Ovary (tissue), 7 donors: ENCODE measurements at regions not wholly inside any gene's neighbourhood (a gene's known extent, or its start where the extent isn't known, plus 50 kb on each side); places are given as distances from the start of the nearest gene placed in this dataset. TPM values are rescaled to one million over a fixed set of nuclear protein-coding genes. Genes with fewer than 3 reads are reported as not detected.

Source experiments
- DNase-seq, 5 donors: peaks; one replicate each; pipeline ENCODE4 v3.0.0-alpha.2; 2019 to 2020
- H3K27ac ChIP-seq, 2 donors: fragments of 200-600 bp; one replicate each; pipeline versions ENCODE4 v1.5.1 to v1.8.0; 2019 to 2022
- H3K27me3 ChIP-seq: fragments of 200-600 bp; one replicate; pipeline ENCODE4 v1.8.0; 2022
- H3K36me3 ChIP-seq: fragments of 200-600 bp; sonication (generic); one replicate; pipeline ENCODE4 v1.5.1; 2019
- H3K4me1 ChIP-seq: one replicate; pipeline ENCODE4 v1.8.1; 2013; ENCODE audit warnings: mild to moderate bottlenecking, moderate library complexity; ENCODE audit not compliant: insufficient read depth
- H3K4me3 ChIP-seq: fragments of 200-600 bp; sonication (generic); one replicate; pipeline ENCODE4 v1.5.1; 2017
- H3K9me3 ChIP-seq, 2 donors: fragments of 200-600 bp in 1 of 2; sonication (generic) in 1 of 2; one replicate each; pipeline versions ENCODE4 v1.5.1 to v1.8.1; 2013 to 2019; ENCODE audit warnings: mild to moderate bottlenecking in 1 of 2, moderate library complexity in 1 of 2
- EP300 ChIP-seq: sonication (generic); formaldehyde crosslinking; IDR thresholded peaks from one replicate; pipeline ENCODE4 v1.6.1; 2017; ENCODE audit warnings: antibody characterized with exemption
- POLR2A ChIP-seq: fragments of 450-650 bp; IDR thresholded peaks from one replicate; pipeline ENCODE4 v1.6.1; 2017; ENCODE audit warnings: antibody characterized with exemption, mild to moderate bottlenecking, moderate library complexity
- WGBS, 3 donors: extraction: QIAGEN DNeasy Blood & Tissue Kit in 1 of 3; methylation state at CpG; one replicate each; pipeline versions ENCODE4 v1.1.5 to v1.1.7; 2013 to 2017; 5-methylcytosine and 5-hydroxymethylcytosine counted together
- intact Hi-C, 4 donors: fragments of 100-400 bp; cut with DNase I; formaldehyde crosslinking; loops; one replicate each; pipeline versions ENCODE4 v1.11.0 to v1.15.1; 2022 to 2023
- small RNA-seq: library from RNA; depleted of rRNA; stranded (forward); fragments of <200 nt; gene quantifications from one replicate; pipeline ENCODE3, GENCODE V24; 2016
- TF ChIP-seq, protein P1 (sequence below), 3 donors: fragments of 450-650 bp in 2 of 3; fragments of 200-600 bp in 1 of 3; IDR thresholded peaks; one replicate each; pipeline versions ENCODE4 v1.5.1 to v1.8.0; 2016 to 2022; ENCODE audit warnings: antibody characterized with exemption in 3 of 3, mild to moderate bottlenecking in 1 of 3
- donor health status: DM: no; HTN: no; CAD: no; lungs with moderate emphysema.
- donor health status: DM: no; HTN: no; CAD: no.
- donor health status: Bipolar disorder and iron deficiency.
- donor health status: DM: no; HTN: no; CAD: no.
- donor health status: DM: yes; HTN: yes; CAD: no.

DNA sequence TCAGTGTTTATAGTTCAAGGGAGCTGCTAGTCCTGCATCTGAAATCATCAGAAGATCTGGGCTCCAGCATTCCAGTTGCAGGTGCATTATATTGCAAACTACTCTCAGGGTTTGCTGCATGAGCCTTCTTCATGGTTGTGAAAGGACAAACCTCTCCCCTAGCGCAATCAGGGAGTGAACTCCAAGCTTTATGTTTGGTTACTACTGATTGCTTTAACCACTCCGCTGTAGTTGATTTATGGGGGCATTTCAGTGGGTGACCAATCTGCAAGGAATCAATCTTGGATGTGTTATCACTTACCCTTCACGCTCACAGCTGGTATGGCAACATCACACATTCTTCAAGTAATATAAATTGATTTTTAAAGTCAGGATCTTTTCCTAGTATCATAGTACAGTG lies 552.1 kb downstream of the SPOCK3 start:
- no peaks in the 10 kb centered on the region for H3K9me3 ChIP-seq
- intact Hi-C loops = no loop called here
- H3K27me3 ChIP-seq = no peaks in the 10 kb centered on the region

More for the DNA sequence above, 552.1 kb downstream of the SPOCK3 start:
- DNase-seq = no peak
- Histone ChIP-seq H3K27ac (no peak overlapping the region), H3K4me1 (no peaks in the 10 kb centered on the region), H3K36me3 (no peaks in the 10 kb centered on the region), H3K4me3 (no peak overlapping the region)
- 32 to 41% (median 41%) methylated on average over 3 of the region's 3 CpGs for WGBS, 3 donors
- no peak for TF ChIP-seq POLR2A
- TF ChIP-seq EP300 = no peak
- TF ChIP-seq, protein P1, sequence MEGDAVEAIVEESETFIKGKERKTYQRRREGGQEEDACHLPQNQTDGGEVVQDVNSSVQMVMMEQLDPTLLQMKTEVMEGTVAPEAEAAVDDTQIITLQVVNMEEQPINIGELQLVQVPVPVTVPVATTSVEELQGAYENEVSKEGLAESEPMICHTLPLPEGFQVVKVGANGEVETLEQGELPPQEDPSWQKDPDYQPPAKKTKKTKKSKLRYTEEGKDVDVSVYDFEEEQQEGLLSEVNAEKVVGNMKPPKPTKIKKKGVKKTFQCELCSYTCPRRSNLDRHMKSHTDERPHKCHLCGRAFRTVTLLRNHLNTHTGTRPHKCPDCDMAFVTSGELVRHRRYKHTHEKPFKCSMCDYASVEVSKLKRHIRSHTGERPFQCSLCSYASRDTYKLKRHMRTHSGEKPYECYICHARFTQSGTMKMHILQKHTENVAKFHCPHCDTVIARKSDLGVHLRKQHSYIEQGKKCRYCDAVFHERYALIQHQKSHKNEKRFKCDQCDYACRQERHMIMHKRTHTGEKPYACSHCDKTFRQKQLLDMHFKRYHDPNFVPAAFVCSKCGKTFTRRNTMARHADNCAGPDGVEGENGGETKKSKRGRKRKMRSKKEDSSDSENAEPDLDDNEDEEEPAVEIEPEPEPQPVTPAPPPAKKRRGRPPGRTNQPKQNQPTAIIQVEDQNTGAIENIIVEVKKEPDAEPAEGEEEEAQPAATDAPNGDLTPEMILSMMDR (IDR thresholded peaks at IDR 0.05) = no peak

Small RNA genes in the stretch of these regions (small RNA-seq; reads per million reads assigned to genes)
- gene RF00019 = not detected
